Muscle of back (tissue), 3 donors: ENCODE measurements at regions not wholly inside any gene's neighbourhood (a gene's known extent, or its start where the extent isn't known, plus 50 kb on each side); places are given as distances from the start of the nearest gene placed in this dataset.
A peak's percentile ranks its signal among the peaks of the same experiment; 100 is the strongest.
"Not testable (repeated sequence)": the region's sequence is repeated elsewhere in the genome, so short reads cannot be mapped to it uniquely, and the experiment has no call there.

Experiments used
- DNase-seq, 3 donors: peaks; one replicate each; pipeline versions ENCODE4 v3.0.0 to v3.0.0-alpha.2; 2013

GRCh38 chr6:103617642-103618041 is 1242.1 kb downstream of the HACE1 start:
- no peak for DNase-seq

GRCh38 chr6:103587722-103588121 is 1272.0 kb downstream of the HACE1 start:
- DNase-seq: no peak

GRCh38 chr6:103578115-103578514 is 1281.6 kb downstream of the HACE1 start:
- DNase-seq: no peak

- no peak for DNase-seq
Measured at GRCh38 chr6:103570431-103570830, 1289.3 kb downstream of the HACE1 start.

- DNase-seq: no peak
Measured at GRCh38 chr6:103554911-103555310, 1304.8 kb downstream of the HACE1 start.

- DNase-seq: no peak
Measured at GRCh38 chr6:103538381-103538780, 1321.3 kb downstream of the HACE1 start.

- no peak for DNase-seq
Measured at GRCh38 chr6:103534814-103535213, 1324.9 kb downstream of the HACE1 start.

- DNase-seq: no peak
Measured at GRCh38 chr6:103534095-103534494, 1325.6 kb downstream of the HACE1 start.

- DNase-seq: no peak
Measured at GRCh38 chr6:103522045-103522444, 1337.7 kb downstream of the HACE1 start.

GRCh38 chr6:103516336-103516735 is 1343.4 kb downstream of the HACE1 start:
- no peak for DNase-seq

- DNase-seq: no peak
Measured at GRCh38 chr6:103507052-103507451, 1352.7 kb downstream of the HACE1 start.

GRCh38 chr6:103505155-103505518 is 1354.6 kb downstream of the HACE1 start:
- DNase-seq: no peak

- DNase-seq: no peak
Measured at GRCh38 chr6:103504501-103505154, 1355.1 kb downstream of the HACE1 start.

GRCh38 chr6:103496588-103496987 is 1363.1 kb downstream of the HACE1 start:
- DNase-seq: not testable (repeated sequence)

- DNase-seq: no peak
Measured at GRCh38 chr6:103456652-103457051, 1403.1 kb downstream of the HACE1 start.

GRCh38 chr6:103455275-103455674 is 1404.4 kb downstream of the HACE1 start:
- no peak for DNase-seq

GRCh38 chr6:103409475-103409874 is 1450.2 kb downstream of the HACE1 start:
- no peak for DNase-seq

GRCh38 chr6:103405321-103405720 is 1454.4 kb downstream of the HACE1 start:
- DNase-seq: no peak

GRCh38 chr6:103404799-103405198 is 1454.9 kb downstream of the HACE1 start:
- DNase-seq: no peak

- no peak for DNase-seq
Measured at GRCh38 chr6:103396768-103397167, 1463.0 kb downstream of the HACE1 start.

- DNase-seq: no peak
Measured at GRCh38 chr6:103379272-103379671, 1480.4 kb downstream of the HACE1 start.

- DNase-seq: no peak
Measured at GRCh38 chr6:103367212-103367611, 1492.5 kb downstream of the HACE1 start.

GRCh38 chr6:103356531-103356930 is 1503.2 kb downstream of the HACE1 start:
- DNase-seq: peak in 2 of 3 donors; percentile 6 to 34

GRCh38 chr6:103344554-103345163 is 1515.1 kb downstream of the HACE1 start:
- DNase-seq: no peak
